Right kidney (tissue), 1 donor: ENCODE measurements at regions not wholly inside any gene's neighbourhood (a gene's known extent, or its start where the extent isn't known, plus 50 kb on each side); places are given as distances from the start of the nearest gene placed in this dataset.
A peak's percentile ranks its signal among the peaks of the same experiment; 100 is the strongest.
"Not testable (repeated sequence)": the region's sequence is repeated elsewhere in the genome, so short reads cannot be mapped to it uniquely, and the experiment has no call there.

Experiments
- DNase-seq: peaks from one replicate; pipeline ENCODE4 v3.0.0-alpha.2; 2016

GRCh38 chr10:36542493-36542892 lies 582.9 kb upstream of the ANKRD30A start:
- no peak for DNase-seq

GRCh38 chr10:36540611-36541010 lies 584.8 kb upstream of the ANKRD30A start:
- DNase-seq = no peak

- peak; percentile 2 for DNase-seq
Measured at GRCh38 chr10:36538953-36539586, 586.3 kb upstream of the ANKRD30A start.

GRCh38 chr10:36534471-36535002 lies 590.9 kb upstream of the ANKRD30A start:
- no peak for DNase-seq

- DNase-seq = no peak
Measured at GRCh38 chr10:36533861-36534260, 591.5 kb upstream of the ANKRD30A start.

GRCh38 chr10:36533316-36533715 lies 592.1 kb upstream of the ANKRD30A start:
- DNase-seq = no peak

GRCh38 chr10:36531621-36532020 lies 593.8 kb upstream of the ANKRD30A start:
- no peak for DNase-seq

- no peak for DNase-seq
Measured at GRCh38 chr10:36526033-36526432, 599.4 kb upstream of the ANKRD30A start.

GRCh38 chr10:36524126-36524525 lies 601.3 kb upstream of the ANKRD30A start:
- DNase-seq = not testable (repeated sequence)

- no peak for DNase-seq
Measured at GRCh38 chr10:36519909-36520308, 605.5 kb upstream of the ANKRD30A start.

GRCh38 chr10:36516281-36516680 lies 609.1 kb upstream of the ANKRD30A start:
- no peak for DNase-seq

- DNase-seq = peak; percentile 11
Measured at GRCh38 chr10:36515319-36515718, 610.1 kb upstream of the ANKRD30A start.

GRCh38 chr10:36507715-36508114 lies 617.7 kb upstream of the ANKRD30A start:
- no peak for DNase-seq

GRCh38 chr10:36506697-36507496 lies 618.5 kb upstream of the ANKRD30A start:
- DNase-seq = no peak

GRCh38 chr10:36506261-36506660 lies 619.1 kb upstream of the ANKRD30A start:
- DNase-seq = no peak

GRCh38 chr10:36504758-36505157 lies 620.6 kb upstream of the ANKRD30A start:
- DNase-seq = no peak

- no peak for DNase-seq
Measured at GRCh38 chr10:36500266-36500665, 625.1 kb upstream of the ANKRD30A start.

GRCh38 chr10:36499693-36500092 lies 625.7 kb upstream of the ANKRD30A start:
- DNase-seq = no peak

- DNase-seq = no peak
Measured at GRCh38 chr10:36496758-36497157, 628.6 kb upstream of the ANKRD30A start.

GRCh38 chr10:36494371-36494770 lies 631.0 kb upstream of the ANKRD30A start:
- DNase-seq = no peak

- no peak for DNase-seq
Measured at GRCh38 chr10:36493516-36493880, 631.9 kb upstream of the ANKRD30A start.

- no peak for DNase-seq
Measured at GRCh38 chr10:36492590-36493515, 632.5 kb upstream of the ANKRD30A start.

GRCh38 chr10:36491926-36492325 lies 633.5 kb upstream of the ANKRD30A start:
- DNase-seq = no peak
